ENCODE measurements at regions not wholly inside any gene's neighbourhood (a gene's known extent, or its start where the extent isn't known, plus 50 kb on each side); places are given as distances from the start of the nearest gene placed in this dataset.

DNA sequence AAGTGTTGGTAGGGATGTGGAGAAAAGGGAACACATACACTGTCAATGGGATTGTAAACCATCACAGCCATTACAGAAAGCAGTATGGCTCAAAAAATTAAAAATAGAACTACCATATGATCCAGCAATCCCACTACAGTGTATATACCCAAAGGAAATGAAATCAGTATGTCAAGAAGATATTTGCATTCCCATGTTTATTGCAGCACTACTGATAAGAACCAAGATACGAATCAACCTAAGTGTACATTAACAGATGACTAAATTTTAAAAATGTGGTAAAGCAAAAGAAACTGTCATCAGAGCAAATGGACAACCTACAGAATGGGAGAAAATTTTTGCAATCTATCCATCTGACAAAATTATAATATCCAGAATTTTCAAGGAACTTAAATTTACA lies 290.4 kb downstream of the IPMK start:
- POLR2A ChIA-PET: no interaction called here
- Histone ChIP-seq H3K36me3 (ENCODE audit: control insufficient read depth, insufficient read depth, low read length) (no peaks in the 10 kb centered on the region), H3K27ac (ENCODE audit: low read length) (no peak overlapping the region), H3K27me3 (ENCODE audit: control insufficient read depth, insufficient read depth, low read length) (no peaks in the 10 kb centered on the region), H3K9me3 (ENCODE audit: control insufficient read depth, insufficient read depth, low read depth, low read length) (no peaks in the 10 kb centered on the region), H3K4me1 (ENCODE audit: control insufficient read depth, insufficient read depth, low read length) (no peaks in the 10 kb centered on the region), H3K4me3 (ENCODE audit: low read depth in 2 of 2, low read length in 2 of 2) (no peak overlapping the region)
- CTCF ChIA-PET: no interaction called here
- in situ Hi-C loops (cut with HindIII; ENCODE audit: low pct_unique_long_range_greater_than_20kb, low sequenced_read_pairs): no loop called here
- no peak for TF ChIP-seq REST (IDR thresholded peaks at IDR 0.05; ENCODE audit: insufficient read depth in 1 of 2, low read depth in 2 of 2, low read length in 1 of 2)
- TF ChIP-seq TCF7L2 (IDR thresholded peaks at IDR 0.05; ENCODE audit: low read depth, low read length): no peak
- TF ChIP-seq, protein P1, sequence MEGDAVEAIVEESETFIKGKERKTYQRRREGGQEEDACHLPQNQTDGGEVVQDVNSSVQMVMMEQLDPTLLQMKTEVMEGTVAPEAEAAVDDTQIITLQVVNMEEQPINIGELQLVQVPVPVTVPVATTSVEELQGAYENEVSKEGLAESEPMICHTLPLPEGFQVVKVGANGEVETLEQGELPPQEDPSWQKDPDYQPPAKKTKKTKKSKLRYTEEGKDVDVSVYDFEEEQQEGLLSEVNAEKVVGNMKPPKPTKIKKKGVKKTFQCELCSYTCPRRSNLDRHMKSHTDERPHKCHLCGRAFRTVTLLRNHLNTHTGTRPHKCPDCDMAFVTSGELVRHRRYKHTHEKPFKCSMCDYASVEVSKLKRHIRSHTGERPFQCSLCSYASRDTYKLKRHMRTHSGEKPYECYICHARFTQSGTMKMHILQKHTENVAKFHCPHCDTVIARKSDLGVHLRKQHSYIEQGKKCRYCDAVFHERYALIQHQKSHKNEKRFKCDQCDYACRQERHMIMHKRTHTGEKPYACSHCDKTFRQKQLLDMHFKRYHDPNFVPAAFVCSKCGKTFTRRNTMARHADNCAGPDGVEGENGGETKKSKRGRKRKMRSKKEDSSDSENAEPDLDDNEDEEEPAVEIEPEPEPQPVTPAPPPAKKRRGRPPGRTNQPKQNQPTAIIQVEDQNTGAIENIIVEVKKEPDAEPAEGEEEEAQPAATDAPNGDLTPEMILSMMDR (IDR thresholded peaks at IDR 0.05): no peak
- TF ChIP-seq SIN3A (IDR thresholded peaks at IDR 0.05; ENCODE audit: borderline replicate concordance, insufficient read depth, low read depth, low read length): no peak
- no peak for TF ChIP-seq POLR2AphosphoS5 (IDR thresholded peaks at IDR 0.05; ENCODE audit: low read depth, low read length)
- no TSS peak for BruUV-seq (replicated peaks)
- DNase-seq (ENCODE audit: low read depth, low spot score): no peak
- intact Hi-C loops (cut with micrococcal nuclease; ENCODE audit: unreplicated experiment): no loop called here
- ATAC-seq: no peak

DNA sequence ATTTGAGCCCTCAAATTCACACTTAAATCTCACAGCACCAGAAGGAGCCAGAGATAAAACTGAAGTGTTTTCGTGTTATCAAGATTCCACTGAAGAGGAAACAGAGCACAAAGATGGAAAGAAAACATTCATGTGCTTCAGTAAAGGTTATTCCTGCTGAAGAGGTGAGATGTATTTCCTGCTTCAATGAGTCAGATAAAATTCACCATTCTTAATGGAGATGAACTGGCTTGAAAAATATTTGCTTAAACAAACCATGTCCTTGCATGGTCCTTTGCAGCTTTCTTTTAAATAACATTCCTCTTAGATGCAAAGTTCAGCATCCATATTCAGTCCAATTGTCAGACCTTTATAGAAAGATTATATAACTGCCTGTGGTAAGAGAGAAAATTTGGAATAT lies 294.2 kb downstream of the IPMK start:
- DNase-seq (ENCODE audit: low read depth, low spot score): no peak
- TF ChIP-seq TCF7L2 (IDR thresholded peaks at IDR 0.05; ENCODE audit: low read depth, low read length) (no peak), POLR2AphosphoS5 (IDR thresholded peaks at IDR 0.05; ENCODE audit: low read depth, low read length) (no peak), SIN3A (IDR thresholded peaks at IDR 0.05; ENCODE audit: borderline replicate concordance, insufficient read depth, low read depth, low read length) (no peak), REST (IDR thresholded peaks at IDR 0.05; ENCODE audit: insufficient read depth in 1 of 2, low read depth in 2 of 2, low read length in 1 of 2) (no peak)
- TF ChIP-seq, protein P1 (IDR thresholded peaks at IDR 0.05): no peak
- POLR2A ChIA-PET: no interaction called here
- Histone ChIP-seq H3K4me3 (ENCODE audit: low read depth in 2 of 2, low read length in 2 of 2) (no peak overlapping the region), H3K27ac (ENCODE audit: low read length) (no peak overlapping the region), H3K9me3 (ENCODE audit: control insufficient read depth, insufficient read depth, low read depth, low read length) (no peaks in the 10 kb centered on the region), H3K36me3 (ENCODE audit: control insufficient read depth, insufficient read depth, low read length) (no peaks in the 10 kb centered on the region), H3K27me3 (ENCODE audit: control insufficient read depth, insufficient read depth, low read length) (no peaks in the 10 kb centered on the region), H3K4me1 (ENCODE audit: control insufficient read depth, insufficient read depth, low read length) (no peaks in the 10 kb centered on the region)
- no TSS peak for BruUV-seq (replicated peaks)
- intact Hi-C loops (cut with micrococcal nuclease; ENCODE audit: unreplicated experiment): no loop called here
- in situ Hi-C loops (cut with HindIII; ENCODE audit: low pct_unique_long_range_greater_than_20kb, low sequenced_read_pairs): no loop called here
- CTCF ChIA-PET: no interaction called here
- ATAC-seq: no peak

Measured in Panc1 (cell line).